GM19240 (cell line): ENCODE measurements at regions not wholly inside any gene's neighbourhood (a gene's known extent, or its start where the extent isn't known, plus 50 kb on each side); places are given as distances from the start of the nearest gene placed in this dataset.
"Not testable (repeated sequence)": the region's sequence is repeated elsewhere in the genome, so short reads cannot be mapped to it uniquely, and the experiment has no call there.

Experiments
- DNase-seq: peaks from one replicate; pipeline ENCODE4 v3.0.0; 2011; ENCODE audit warnings: low spot score; ENCODE audit not compliant: insufficient read length

DNA sequence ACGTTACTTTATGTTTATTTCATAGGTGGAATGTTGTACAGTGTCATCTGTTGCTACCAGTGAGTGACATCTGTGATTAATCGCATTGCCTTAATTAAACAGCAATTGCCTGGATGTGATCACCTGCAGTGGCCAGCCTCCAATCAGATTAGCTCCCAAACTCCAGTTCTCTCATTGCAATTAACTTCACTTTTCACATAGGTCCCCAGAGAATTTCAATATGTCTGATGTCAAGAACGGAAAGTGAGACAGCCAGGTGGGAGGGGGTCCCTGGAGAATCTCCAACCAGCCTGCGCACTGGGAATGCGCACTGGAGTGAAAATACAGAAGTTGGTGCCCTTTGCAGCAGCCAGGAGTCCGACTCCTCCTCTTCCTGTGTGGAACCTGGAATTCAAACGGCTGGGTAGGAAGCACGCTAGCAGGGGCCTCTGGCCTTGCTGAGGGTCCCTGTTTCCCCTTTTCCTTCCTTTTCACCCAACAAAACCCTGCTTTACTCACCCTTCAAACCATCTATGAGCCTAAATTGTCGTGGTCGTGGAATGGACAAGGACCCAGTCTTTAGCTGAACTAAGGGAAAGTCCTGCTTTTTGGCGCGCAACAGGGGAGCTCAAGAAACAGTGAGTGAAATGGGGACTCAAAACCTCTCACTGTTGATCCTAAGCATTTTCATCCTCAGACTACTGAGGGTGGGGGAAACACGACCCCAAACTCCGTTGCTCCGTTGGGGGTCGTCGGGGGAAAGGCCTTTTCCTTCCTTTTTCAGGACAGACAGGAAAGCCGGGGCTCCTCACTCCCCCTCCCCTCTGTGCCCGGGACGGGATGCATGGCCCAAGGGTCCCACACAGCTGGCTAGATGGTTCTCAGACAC is 1355.5 kb upstream of the LRRTM3 start:
- no peak for DNase-seq

DNA sequence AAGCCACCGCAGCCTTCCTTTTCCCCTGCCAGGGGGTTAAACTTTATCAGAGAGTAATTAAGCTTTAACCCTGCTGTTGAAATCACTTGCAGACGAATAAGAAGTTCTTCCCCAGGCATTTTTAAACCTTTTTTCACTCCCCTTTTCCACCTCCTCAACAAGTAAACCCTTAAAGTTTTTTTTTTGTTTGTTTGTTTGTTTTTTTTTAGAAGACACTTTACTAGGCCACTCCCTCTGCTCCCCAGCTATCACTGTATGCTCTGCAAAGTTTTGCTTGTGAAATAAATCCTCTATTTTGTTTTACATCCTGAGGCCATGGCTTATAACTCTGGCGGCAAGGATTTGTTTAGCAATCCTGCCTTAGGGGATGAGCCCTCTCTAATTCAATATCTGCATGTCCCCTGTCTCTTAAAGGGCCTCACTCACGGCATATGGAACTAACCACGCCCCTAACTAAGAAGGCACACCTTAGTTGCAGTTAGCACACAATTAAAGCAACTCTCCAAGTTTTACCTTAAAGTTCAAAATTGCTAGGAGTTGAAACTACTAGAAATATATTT is 1354.7 kb upstream of the LRRTM3 start:
- DNase-seq, result no peak

DNA sequence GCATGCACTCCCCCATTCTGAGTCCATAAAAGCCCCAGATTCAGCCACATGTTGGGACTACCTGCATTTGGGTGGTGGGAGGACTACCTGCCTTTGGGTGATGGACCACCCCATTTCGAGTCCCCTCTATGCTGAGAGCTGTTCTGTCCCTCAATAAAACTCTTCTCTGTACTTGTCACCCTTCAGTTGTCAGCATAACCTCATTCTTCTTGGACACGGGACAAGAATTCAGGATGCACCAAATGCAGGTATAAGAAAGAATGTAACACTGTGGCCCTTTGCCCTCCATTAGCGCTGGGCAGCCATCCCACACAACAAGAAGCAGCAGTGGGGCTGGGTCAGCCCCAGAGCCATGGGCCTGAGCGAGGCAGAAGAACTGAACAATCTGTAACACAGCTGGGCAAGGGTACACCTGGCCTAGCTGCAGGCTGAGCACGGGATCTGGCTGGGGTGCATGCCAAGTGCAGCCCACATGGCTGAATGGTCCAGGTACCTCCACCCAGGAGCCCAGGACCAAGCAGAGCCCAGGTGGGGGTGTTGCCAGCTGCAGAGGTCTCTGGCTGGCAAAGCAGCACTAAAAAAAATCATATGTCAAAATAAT is 1344.3 kb upstream of the LRRTM3 start:
- no peak for DNase-seq

DNA sequence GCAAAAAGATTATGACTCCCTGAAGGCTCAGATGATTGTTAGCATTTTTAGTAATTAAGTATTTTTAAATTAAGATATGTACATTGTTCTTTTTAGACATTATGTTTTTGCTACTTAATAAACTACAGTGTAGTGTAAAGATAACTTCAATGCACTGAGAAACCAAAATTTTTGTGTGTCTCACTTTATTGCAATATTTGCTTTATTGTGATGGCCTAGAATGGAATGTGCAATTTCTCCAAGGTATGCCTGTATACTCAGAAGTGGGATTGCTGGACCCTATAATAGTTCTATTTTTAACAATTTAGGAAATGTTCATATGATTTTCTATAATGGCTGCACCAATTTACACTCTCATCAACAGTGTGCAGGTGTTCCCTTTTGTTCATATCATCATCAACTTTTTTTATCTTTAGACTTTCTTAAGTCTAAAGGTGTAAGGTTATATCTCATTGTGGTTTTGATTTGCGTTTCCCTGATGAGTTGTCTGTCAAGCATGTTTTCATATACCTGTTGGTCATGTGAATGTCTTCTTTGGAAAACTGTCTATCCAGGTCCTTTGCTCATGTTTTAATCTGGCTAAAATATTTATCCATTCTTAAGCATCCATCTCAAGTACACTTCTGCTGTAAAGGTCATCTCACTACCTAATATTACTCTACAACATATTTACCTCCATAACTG is 1323.5 kb upstream of the LRRTM3 start:
- no peak for DNase-seq

DNA sequence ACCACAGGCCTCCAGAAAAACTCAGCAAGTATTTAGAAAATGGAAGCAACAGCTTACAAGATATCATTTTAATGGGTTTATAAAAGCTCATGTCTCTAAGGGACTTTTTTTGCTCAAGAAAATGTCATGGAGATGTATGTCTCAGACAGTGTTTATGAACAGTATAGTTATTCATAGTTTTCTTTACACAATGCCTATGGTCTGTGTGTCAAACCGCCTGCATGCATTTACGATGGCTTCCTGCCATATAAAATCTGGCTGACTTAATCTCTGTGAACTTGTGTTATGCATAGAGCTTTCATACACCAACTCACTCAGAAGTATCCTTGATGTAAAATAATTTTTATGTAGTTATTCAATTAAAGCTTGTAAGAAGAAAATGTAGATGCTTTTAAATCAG is 1314.2 kb upstream of the LRRTM3 start:
- no peak for DNase-seq

DNA sequence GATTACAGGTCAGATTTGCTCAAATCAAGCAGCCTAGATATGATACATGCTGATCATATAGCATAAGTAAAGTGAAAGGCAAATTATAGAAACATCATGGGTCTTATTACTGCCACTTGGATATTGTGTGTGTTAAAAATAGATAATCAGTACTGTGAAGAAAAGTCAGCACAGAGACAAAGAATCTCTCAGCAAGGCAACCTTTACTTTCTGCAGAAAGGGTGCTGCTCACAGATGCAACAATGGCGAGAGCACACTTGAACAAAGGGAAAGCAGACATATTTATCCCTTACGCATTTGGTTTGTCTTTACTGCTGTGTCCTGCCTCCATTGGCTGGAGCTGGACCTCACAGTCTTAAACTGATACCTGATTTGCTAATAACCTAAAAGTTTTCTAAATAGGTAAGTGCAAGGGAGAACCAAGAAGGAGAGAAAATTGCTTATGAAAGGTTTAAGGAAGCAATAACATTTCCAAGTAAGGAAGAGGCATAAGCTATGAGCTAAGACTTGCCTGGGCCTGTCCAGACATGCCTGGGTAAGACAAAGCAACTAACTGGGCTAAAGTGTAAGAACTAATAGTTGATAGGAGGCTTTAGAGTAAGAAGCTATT is 1310.8 kb upstream of the LRRTM3 start:
- no peak for DNase-seq

DNA sequence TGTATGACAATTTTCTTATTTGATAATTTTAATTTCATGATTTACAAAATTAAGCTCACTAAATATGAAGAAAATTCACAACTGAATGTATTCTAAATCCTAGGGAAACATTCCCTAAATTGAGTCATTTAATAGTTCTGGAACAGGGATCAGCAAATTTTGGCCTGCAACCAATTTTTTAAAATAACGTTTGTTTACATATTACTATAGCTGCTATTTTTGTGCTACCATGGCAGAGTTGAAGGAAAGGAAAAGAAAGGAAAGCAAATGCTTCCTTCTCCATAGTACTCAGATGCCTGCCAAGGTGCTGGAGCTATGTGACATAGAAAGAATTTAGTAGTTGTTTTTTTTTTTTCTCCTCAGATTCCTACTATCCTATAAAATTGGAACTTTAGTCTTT is 1307.7 kb upstream of the LRRTM3 start:
- DNase-seq, result no peak

DNA sequence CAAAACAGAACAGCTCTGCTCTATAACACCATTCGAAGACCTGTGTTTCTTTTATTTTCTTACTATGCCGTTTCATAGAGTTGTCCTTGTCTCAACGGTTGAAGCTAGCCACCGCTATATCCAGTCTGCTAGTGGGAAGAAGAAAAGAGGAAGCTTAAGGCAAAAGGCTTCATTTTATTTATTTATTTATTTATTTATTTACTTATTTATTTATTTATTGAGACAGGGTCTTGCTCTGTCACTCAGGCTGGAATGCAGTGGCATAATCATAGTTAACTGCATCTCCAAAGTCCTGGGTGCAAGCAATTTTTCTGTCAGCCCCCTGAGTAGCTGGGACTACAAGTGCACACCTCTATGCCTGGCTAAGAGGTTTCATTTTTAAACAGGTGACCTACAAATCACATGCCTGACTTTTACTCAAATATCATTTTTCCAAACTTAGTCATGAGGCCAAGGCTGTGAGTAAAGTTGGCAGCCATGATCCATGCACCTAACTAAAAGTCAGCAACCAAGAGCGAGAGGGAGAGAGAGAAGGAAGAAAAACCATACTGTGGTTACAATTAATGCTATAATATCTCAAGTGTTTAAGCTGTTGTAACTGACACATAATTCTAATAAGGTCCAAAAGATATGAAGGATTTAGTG is 1305.3 kb upstream of the LRRTM3 start:
- DNase-seq, result no peak

DNA sequence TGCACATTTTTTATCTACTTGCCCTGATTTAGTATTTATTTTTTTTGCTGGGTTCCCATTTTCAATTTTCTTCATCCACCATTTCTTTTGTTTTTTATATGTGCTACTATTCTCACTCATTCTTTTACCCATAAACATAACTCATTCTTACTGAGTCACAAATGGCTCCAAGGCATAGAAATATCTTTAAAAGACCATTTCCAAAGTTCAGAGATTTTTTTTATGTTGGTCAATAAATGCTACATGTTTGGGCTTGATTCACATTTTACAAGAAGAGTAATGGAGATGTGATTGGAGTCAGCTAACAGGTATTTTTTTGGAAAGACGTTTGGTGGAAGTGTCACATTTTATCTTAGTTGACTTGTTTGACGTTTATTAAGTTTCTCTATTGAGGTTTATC is 1303.2 kb upstream of the LRRTM3 start:
- no peak for DNase-seq

DNA sequence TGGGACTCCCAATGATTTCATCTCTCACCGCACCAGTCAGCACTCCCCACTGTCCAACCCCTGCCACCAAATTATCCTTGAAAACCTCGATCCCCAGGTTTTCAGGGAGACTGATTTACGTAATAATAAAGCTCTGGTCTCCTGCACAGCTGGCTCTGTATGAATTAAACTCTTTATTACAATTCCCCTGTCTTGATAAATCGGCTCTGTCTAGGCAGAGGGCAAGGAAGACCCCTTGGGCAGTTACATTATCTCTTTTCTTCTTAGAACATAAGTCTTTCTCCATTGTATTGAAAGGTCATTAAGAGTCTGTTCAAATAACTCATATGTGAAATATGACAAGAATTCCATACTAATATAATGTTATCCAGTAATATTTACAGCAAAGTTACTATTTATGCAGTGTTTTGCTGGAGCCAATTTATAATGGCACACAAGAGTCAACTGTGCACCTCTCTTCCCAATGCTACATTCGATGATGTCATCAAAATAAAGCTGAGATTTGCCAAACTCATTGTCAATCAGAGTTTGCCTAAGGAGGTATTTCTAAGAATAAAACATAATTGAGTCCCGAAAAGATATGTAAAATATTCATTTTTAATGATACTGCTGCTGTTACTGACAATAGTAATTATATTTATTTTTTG is 1297.2 kb upstream of the LRRTM3 start:
- no peak for DNase-seq

DNA sequence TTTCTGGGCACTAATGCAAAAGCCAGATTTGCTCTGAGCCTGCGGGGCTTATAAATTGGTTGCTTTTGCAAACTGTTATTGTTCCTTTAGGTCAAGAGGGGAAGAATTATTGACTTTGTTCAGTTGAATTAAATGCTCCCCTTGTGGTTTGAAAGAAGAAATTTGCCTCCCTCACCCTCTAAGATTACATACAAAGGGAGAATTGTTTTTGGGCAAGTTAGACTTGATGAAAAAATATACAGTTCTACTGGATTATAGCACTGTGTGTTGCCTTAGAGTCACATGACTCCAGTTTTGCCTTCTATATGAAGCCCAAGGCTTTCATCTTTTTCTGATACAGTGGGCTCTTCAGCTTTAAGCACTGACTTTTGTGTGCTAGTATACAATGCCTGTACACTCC is 1265.8 kb upstream of the LRRTM3 start:
- DNase-seq, result no peak

DNA sequence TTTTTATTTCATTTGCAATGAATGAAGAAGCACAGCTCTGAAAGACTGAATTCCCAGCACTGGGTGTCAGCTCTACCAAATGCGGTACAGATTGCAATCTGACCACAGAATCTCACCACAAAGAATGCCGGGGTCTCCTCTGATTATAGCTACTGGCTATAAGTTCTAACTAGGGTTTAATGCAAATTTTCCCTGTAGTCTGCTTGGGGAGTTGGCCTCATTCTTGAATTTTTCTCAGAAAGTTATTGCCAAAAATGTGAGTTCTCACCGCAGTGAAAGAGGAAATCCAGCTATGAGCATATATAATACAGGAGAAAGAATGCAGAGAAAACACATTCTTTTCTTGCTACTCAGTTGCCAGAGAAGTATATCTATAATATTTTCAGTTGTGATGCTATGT is 1255.7 kb upstream of the LRRTM3 start:
- DNase-seq, result no peak

DNA sequence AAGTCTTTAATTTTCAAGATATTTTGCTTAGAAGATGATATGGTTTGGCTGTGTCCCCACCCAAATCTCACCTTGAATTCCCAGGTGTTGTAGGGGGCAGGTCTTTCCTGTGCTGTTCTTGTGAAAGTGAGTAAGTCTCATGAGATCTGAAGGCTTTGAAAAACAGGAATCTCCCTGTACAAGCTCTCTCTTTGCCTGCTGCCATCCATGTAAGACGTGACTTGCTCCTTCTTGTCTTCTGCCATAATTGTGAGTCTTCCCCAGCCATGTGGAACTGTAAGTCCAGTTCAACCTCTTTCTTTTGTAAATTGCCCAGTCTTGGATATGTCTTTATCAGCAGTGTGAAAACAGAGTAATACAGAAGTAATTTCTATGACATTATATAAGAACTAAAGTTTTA is 1255.2 kb upstream of the LRRTM3 start:
- not testable (repeated sequence) for DNase-seq

DNA sequence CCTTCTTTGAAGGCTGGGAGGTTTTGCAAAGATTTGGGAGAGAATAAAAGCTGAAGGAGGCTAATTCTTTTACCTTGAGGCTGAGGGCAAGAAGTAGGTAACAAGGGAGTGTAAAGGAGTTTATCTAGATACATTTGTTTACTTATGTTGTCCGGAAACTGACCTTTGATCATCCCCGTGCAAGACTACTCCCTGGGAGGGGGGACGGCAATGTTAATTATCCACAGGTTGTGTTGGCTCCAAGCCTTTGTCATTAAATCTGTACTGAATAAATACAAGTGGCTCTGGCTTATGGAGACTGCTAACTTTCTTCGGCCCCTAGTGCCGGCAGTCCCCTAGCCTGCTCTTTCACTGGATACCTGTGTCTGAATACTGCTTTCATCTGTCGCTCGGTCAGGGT is 1250.6 kb upstream of the LRRTM3 start:
- no peak for DNase-seq

DNA sequence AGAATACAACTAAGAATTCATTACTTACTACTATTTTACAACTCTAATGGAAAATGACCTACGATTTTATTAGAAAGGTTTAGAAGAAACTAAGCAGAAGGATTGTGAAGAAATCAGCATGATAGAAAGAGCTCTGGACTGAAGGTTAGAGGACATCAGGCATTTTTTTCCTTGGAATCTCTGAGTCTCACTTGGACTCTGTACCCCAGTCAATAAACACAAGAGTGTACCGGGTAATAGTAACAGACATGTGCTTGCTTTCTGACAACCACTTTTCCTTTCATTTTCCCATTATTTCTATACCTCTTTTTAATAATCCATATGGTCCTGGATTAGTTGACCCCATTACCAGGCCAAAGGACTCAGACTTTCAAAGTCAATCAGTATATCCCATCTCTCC is 1240.9 kb upstream of the LRRTM3 start:
- DNase-seq, result no peak

DNA sequence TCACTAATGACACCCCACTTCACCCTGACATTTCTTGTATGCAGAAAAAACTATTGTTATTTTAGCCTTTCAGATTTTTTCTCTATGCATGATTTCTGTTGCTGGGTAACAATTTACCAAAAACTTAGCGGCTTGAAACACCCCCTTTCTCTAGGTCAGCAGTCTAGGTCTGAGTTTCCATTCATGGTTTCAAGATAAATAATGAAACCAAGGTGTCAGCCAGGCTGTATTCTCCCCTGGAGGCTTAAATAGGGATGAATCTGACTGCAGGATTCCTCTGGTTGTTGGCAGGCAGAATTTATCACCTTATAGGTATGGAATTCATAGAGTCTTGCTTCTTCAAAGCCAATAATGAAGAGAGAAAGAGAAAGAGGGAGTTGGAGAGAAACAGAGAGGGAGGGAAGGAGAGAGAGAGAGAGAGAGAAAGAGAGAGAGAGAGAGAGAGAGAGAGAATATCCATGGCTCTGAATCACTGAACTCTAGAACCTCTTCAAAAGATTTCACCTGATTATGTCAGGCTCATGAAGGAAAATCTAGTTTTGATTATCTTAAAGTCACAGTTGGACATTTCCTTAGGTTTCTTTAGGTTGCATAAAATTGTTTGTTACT is 1224.6 kb upstream of the LRRTM3 start:
- DNase-seq, result no peak

DNA sequence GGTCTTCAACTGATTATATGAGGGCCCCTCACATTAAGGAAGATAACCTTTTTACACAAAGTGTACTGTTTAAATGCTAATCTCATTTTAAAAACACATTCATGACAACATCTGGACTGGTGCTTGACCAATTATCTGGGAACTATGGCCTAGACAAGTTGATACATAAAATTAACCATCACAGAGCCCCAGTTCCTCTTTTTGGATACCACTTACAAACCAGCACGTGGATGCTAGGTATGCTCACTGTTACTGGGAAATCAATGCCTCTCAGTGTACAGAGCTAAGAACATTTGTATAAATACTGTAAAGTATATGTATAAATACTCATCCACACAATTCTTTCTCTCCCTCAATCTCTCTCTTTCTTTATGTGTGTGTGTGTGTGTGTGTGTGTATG is 1217.8 kb upstream of the LRRTM3 start:
- DNase-seq, result no peak

DNA sequence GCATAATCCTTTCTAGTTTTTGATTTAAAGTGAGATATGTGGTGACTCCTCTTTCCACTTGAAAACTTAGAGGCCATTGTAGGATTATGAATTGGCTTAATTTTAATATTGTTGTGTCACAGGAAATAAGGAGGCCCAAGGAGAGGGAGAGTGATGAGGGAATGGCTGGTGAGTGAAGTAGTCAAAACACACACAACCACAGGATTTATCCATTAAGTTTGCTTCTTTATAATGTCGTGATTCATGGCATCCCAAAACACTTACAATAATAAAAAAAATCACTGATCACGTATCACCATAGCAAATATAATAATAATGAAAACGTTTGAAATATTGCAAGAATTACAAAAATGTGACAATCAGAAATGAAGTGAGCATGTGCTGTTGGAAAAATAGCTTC is 1215.5 kb upstream of the LRRTM3 start:
- no peak for DNase-seq

DNA sequence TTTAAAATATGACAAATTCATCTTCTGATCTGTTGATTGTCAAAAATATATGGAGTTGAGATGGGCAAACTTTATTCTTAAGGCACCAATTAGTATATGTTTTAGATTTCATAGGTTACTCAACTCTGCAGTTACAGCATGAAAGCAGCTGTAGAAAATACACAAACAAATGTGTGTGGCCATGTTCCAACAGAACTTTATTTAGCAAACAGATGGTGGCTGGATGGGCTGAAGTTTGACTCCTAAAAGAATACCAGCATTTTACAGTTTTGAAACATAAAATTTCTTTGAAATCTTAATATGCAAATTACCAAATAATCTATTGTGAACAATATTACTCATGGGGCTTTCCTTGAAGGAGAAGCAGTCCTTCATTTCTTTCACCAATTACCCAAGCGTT is 1206.0 kb upstream of the LRRTM3 start:
- DNase-seq, result no peak

DNA sequence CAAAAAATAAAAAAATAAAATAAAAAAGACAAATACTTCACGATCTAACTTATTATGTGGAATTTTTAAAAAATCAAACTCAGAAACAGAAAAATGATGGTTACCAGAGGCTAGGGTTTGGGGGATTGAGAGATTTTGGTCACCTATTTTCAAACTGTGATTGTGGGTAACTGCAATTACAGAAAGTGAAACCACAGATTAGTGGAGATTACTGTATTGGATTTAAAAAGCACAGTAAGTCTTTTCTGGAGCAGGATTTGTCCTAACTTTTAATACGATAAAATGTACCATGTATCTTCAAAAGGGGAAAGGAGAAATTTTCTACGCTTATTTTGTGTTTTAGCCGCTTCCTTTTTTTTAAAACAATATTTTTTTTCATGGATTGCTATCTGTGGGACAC is 1204.9 kb upstream of the LRRTM3 start:
- DNase-seq, result no peak
